ENCODE measurements at regions not wholly inside any gene's neighbourhood (a gene's known extent, or its start where the extent isn't known, plus 50 kb on each side); places are given as distances from the start of the nearest gene placed in this dataset.
"Not testable (repeated sequence)": the region's sequence is repeated elsewhere in the genome, so short reads cannot be mapped to it uniquely, and the experiment has no call there.

- in situ Hi-C loops (cut with HindIII; ENCODE audit: low sequenced_read_pairs) = no loop called here
- TF ChIP-seq, protein P1, sequence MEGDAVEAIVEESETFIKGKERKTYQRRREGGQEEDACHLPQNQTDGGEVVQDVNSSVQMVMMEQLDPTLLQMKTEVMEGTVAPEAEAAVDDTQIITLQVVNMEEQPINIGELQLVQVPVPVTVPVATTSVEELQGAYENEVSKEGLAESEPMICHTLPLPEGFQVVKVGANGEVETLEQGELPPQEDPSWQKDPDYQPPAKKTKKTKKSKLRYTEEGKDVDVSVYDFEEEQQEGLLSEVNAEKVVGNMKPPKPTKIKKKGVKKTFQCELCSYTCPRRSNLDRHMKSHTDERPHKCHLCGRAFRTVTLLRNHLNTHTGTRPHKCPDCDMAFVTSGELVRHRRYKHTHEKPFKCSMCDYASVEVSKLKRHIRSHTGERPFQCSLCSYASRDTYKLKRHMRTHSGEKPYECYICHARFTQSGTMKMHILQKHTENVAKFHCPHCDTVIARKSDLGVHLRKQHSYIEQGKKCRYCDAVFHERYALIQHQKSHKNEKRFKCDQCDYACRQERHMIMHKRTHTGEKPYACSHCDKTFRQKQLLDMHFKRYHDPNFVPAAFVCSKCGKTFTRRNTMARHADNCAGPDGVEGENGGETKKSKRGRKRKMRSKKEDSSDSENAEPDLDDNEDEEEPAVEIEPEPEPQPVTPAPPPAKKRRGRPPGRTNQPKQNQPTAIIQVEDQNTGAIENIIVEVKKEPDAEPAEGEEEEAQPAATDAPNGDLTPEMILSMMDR (IDR thresholded peaks at IDR 0.05; ENCODE audit: low read depth, low read length, missing control alignments) = no peak
- no peak overlapping the region for H3K4me3 ChIP-seq (ENCODE audit: low read depth, low read length)
- DNase-seq (ENCODE audit: low read depth) = no peak
Measured at GRCh38 chr4:57973819-57974218, 863.6 kb upstream of the IGFBP7 start.

GRCh38 chr4:57971261-57971660, 861.1 kb upstream of the IGFBP7 start:
- DNase-seq (ENCODE audit: low read depth) = no peak
- TF ChIP-seq, protein P1 (IDR thresholded peaks at IDR 0.05; ENCODE audit: low read depth, low read length, missing control alignments) = no peak
- no peak overlapping the region for H3K4me3 ChIP-seq (ENCODE audit: low read depth, low read length)
- in situ Hi-C loops (cut with HindIII; ENCODE audit: low sequenced_read_pairs) = no loop called here

DNA sequence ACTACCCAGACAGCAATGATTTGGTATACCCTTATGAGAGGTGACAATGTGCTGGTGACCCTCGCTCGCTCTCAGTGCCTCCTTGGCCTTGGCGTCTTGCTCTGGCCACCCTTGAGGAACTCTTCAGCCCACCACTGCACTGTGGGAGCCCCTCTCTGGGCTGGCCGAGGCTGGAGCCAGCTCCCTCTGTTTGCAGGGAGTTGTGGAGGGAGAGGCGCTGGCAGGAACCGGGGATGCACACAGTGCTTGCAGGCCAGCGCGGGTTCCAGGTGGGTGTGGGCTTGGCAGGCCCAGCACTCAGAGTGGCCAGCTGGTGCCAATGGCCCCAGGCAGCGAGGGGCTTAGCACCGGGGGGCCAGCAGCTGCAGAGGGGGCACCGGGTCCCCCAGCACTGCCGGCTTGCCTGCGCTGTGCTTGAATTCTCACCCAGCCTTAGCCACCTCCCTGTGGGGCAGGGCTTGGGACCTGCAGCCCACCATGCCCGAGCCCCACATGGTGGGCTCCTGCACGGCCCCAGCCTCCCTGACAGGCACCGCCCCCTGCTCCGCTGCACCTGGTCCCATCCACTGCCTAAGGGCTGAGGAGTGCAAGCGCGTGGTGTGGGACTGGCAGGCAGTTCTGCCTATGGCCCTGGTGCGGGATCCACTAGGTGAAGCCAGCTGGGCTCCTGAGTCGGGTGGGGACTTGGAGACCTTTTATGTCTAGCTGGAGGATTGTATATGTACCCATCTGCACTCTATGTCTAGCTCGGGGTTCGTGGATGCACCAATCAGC, 857.0 kb upstream of the IGFBP7 start:
- H3K4me3 ChIP-seq (ENCODE audit: low read depth, low read length) = no peak overlapping the region
- TF ChIP-seq, protein P1 (IDR thresholded peaks at IDR 0.05; ENCODE audit: low read depth, low read length, missing control alignments) = no peak
- in situ Hi-C loops (cut with HindIII; ENCODE audit: low sequenced_read_pairs) = no loop called here
- DNase-seq (ENCODE audit: low read depth) = no peak

- in situ Hi-C loops (cut with HindIII; ENCODE audit: low sequenced_read_pairs); DNase-seq (ENCODE audit: low read depth); H3K4me3 ChIP-seq (ENCODE audit: low read depth, low read length): not testable (repeated sequence)
Measured at GRCh38 chr4:57965431-57965830, 855.2 kb upstream of the IGFBP7 start.

DNA sequence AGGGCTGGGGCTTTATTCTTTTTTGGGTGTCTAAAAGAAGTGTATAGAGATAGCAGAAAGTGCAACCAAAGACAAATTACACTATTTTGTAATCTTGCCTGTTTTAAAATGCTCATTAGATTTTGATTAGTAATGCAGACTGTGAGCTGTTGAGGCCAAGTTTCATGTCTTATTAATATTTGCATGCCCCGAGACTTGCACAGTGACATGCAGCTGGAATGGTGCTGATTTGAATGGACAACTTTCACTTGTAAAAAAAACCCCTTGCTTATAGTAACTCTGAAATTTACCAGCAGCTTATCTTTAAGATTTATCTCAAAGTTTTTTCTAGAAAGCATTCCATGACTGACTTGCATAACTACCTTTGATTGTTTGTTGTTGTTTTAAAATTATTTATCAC, 835.1 kb upstream of the IGFBP7 start:
- H3K4me3 ChIP-seq (ENCODE audit: low read depth, low read length) = no peak overlapping the region
- TF ChIP-seq, protein P1 (IDR thresholded peaks at IDR 0.05; ENCODE audit: low read depth, low read length, missing control alignments) = no peak
- in situ Hi-C loops (cut with HindIII; ENCODE audit: low sequenced_read_pairs) = no loop called here
- no peak for DNase-seq (ENCODE audit: low read depth)

DNA sequence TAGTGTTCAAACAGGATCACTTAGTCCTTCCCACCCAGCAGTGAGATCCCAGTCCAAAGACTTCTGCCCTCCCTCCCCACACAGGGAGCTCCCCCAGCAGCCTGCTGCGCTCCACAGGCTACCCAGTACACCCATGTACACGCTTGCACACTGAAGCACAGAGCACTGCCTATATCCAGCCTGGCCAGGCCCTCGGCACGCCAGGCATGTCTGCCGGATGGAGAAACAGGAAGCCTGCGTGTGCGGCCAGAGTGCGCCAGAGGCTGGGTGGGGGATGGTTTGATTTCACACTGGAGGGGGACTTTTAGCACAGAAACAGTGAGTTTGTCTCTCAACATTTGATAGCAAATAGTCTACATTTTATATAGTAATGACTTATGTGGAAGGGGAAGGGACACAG, 833.5 kb upstream of the IGFBP7 start:
- TF ChIP-seq, protein P1 (IDR thresholded peaks at IDR 0.05; ENCODE audit: low read depth, low read length, missing control alignments) = no peak

GRCh38 chr4:57937326-57937725, 827.1 kb upstream of the IGFBP7 start:
- in situ Hi-C loops (cut with HindIII; ENCODE audit: low sequenced_read_pairs); H3K4me3 ChIP-seq (ENCODE audit: low read depth, low read length); DNase-seq (ENCODE audit: low read depth): not testable (repeated sequence)

More for the DNA sequence above, 833.5 kb upstream of the IGFBP7 start:
- DNase-seq (ENCODE audit: low read depth) = no peak
- in situ Hi-C loops (cut with HindIII; ENCODE audit: low sequenced_read_pairs) = no loop called here
- H3K4me3 ChIP-seq (ENCODE audit: low read depth, low read length) = no peak overlapping the region
